ENCODE measurements at regions not wholly inside any gene's neighbourhood (a gene's known extent, or its start where the extent isn't known, plus 50 kb on each side); places are given as distances from the start of the nearest gene placed in this dataset.

DNA sequence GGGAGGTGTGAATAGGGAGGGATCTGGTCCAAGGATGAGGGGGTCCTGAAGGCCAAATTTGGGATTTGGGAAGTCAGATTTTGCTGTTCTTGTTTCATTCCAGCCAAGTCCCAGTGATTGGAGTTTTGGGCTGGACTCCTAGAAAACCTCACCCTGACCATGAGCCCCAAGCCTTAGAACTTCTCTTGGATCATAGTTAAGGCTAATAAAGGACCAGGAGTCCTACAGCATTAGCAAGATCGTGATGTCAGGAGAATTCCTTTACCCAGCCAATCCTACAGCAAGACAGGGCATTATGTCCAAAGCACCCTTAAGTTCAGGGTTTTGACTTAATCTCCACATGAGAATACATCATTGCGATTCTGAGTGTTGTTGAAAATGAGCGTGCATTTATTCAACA lies 85.0 kb downstream of the SOX9 start:
- Histone ChIP-seq H3K4me3 (no peak overlapping the region), H3K27ac (no peak overlapping the region)

DNA sequence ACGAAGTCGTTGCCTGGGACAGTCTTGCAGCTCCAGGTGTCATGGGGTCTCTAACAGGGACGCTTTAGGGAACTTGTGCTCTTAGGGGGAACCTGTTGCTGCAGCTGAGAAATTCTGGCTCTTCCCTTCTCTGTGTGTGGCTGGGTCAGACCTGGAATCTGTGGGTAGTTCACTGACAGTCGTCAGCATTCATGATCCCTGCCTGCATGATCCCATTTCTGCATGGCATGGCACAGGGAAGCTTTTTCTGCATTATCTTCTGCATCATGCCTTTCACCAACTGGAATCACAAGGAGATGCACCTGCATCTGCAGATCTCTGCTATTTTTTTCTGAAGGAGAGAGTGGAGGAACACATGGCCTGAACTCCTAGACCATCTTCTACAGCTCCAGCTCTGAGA lies 85.6 kb downstream of the SOX9 start:
- Histone ChIP-seq H3K4me3 (no peak overlapping the region), H3K27ac (no peak overlapping the region)

DNA sequence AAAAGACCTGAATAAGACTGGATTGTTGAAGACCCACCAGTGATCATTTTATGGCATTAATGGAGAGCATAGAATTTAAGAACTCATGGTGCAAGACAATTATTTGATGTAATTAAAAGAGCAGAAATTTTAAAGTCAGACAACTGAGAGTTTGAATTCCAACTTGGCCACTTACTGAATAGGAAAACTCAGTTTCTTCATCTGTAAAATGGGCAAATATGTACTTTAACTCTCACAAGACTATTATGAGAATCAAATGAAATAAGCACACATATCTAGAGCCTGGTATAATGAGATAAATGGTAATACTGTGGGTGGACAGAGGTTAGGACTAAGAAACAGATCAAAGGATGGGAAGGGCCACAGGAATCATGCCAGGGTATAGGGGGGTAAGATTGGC lies 88.0 kb downstream of the SOX9 start:
- Histone ChIP-seq H3K27ac (no peak overlapping the region), H3K4me3 (no peak overlapping the region)

DNA sequence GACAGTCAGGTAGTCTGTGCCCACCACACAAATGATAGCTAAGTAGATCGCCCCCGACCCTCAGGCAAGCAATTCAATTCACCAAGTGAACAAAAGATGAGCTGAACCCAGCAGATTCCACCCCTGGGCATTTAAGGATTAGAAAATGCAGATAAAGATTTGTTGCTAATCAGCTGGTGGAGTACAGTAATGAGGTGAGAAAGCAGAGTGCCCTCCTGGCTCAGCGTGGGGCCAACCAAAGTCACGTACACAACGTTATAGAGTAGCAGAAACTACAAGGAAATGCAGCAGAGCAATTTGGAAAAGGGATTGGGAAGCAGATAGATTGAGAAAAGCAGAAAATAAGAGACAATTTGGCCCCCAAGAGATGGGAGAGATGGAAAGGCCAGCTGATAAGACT lies 91.2 kb downstream of the SOX9 start:
- no peak overlapping the region for H3K4me3 ChIP-seq

DNA sequence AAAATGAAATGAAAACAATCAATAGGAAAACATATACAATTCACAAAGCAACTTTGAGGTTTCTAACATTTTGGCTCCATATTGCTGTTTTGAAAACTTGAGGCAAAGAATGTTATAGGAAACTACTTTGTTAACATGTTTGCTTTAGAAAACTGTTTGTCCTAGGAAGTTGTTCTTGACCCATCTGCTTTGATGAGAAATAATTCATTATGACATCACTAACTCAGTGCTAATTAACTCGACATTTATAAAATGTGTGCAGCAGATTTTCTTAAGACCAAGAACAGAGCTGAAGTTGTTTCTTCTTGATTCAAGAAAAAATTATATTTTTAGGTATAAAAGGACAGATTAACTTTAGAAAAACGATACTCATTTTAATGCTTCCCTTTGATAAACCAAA lies 94.7 kb downstream of the SOX9 start:
- Histone ChIP-seq H3K4me3 (no peak overlapping the region), H3K27ac (no peak overlapping the region)

More for the DNA sequence above, 91.2 kb downstream of the SOX9 start:
- no peak overlapping the region for H3K27ac ChIP-seq

DNA sequence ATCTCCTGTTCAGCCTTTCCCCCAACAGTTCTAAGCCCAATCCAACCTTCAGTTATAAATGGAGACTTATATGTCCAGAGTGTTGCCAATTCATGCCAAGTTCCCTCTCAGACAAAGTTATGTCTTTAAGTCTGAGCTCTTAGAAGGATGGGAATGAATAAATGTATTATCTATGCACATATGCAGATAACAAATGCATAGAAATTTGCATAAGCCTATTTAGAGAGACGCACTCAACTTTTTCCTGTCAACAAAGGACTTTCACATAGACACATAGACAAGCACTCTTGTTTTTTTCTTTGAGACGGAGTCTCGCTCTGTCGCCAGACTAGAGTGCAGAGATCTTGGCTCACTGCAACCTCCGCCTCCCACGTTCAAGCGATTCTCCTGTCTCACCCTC lies 95.1 kb downstream of the SOX9 start:
- Histone ChIP-seq H3K27ac (no peak overlapping the region), H3K4me3 (no peak overlapping the region)

DNA sequence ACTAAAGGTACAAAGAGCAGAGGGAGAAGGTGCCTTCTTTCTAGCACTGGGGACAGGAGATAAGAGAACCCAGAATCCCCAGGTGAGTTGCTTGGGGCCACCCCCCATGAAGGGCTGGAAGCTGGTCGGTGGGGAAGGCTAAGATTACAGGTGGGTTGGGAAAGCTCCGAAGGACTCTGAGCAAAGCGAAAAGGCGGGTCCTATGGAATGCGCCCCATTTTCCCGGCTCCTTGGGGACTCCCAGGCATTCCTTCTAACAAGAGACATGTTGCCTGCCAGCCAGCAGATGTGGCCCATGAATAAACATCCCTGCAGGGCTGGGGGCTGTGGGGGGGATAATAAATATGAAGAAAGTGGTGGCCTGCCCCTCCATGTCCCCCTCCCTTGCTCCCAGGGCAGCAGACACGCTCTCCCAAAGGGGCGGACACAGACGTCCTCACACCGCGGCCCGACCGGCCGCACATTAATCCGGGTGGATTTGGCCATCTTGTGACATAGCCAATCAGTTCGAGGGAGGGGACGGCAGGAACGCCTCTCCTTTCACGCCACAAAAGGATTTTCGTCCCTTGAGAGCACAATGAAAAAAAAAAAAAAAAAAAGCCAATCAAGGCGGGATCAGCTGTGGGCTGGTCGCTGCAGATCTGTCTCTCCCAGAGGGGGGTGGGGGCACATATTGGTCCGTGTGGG lies 98.5 kb downstream of the SOX9 start:
- H3K27ac ChIP-seq: no peak overlapping the region
- H3K4me3 ChIP-seq: no peak overlapping the region

DNA sequence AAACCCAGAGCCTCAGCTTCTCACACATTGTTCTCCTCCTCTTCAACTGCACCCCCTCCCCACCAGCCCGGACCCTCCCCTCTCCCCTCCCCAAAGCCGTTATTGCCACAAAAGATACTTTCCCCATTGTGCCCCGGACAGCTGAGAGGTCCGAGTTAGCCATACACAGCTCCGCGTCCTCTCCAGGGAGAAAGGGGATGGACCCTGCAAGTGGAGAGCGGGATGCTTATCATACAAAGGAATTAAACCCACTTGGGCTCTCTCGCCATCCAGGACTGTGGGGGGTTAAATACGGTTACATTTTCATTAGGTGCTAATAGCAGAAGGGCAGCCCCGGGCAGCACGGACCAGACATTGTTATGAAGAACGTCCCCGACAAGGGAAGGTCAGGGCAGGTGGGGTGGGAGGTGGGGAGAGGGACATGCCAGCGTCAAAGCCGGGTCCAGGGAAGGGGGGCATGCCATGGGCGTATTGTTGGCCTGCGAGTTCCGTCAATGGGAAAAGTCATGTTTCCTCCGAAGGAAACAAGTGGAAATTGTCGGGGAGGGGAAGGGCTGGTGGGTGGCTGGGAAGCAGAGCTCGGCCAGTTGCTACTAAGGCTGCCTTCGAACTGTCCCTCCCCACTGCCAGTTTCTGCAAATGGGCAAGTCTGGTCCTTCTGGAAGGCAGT lies 99.1 kb downstream of the SOX9 start:
- Histone ChIP-seq H3K4me3 (no peak overlapping the region), H3K27ac (no peak overlapping the region)

DNA sequence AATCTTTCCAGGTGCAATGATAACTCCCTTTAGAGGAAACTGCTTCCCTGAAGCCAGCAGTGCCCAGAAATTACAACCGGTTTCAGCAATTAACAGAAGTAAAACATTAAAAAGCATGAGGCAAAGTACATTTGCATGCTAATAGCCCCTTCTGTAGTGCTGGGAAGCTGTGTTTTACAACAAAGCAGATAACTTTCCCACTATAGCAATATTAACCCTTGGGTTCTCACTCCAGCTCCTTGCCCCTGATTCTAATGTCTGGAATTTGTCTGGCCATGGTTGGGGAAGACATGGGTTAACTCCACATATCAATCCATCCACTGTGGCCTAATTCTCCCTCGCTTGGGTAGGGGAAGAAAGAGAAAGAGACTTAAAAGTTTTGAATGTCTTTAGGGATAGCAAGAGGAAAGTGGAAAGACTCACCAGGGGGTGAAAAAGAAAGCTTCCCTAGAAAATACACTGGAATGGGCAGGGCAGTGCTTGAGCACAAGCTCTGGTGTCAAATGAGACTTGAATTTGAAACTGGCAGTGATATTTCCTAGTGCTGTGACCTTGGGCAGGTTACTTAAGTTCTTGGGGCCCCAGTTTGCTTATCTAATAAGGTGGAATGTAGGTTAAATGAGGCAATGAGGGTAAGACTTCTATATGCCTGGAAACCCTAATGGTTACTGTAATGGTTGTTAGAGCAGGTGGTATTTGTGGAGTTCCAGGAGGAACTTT lies 102.0 kb downstream of the SOX9 start:
- Histone ChIP-seq H3K4me3 (no peak overlapping the region), H3K27ac (no peak overlapping the region)

DNA sequence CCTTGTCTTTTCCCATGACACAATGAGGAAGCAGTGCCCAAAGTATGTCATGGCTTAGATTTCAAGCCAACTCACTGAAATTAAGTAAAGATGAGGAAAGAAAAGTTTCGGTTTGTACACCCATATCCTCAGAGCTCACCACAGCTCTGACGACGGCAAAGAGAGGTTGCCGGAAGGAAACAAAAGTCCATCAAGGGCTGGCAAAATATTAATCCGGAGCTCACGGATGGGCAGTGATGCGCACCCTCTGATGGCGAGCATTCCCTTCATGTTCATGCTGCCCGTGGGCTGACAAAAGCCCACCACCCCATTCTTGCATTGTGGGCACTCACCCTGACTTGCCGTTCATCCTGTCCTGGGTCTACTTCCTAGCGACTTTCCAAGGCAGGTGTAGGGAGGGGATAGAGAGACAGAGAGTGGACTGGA lies 103.1 kb downstream of the SOX9 start:
- Histone ChIP-seq H3K4me3 (no peak overlapping the region), H3K27ac (no peak overlapping the region)

DNA sequence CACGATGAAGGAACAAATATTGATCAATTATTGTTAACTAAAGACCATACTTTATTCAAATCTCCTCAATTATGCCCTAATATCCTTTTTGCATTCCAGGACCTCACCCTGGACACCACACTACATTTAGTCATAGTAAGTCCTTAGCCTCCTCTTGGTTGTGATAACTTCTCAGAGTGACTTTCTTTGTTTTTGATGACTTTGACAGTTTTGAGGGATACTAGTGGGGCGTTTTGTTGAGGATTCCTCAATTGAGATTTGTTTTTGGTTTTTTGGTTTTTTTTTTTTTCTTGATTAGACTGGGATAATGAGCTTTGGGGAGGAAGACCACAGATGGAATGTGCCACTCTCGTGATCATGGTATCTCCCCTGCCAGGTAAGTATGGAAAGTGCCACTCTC lies 105.5 kb downstream of the SOX9 start:
- Histone ChIP-seq H3K27ac (no peak overlapping the region), H3K4me3 (no peak overlapping the region)

DNA sequence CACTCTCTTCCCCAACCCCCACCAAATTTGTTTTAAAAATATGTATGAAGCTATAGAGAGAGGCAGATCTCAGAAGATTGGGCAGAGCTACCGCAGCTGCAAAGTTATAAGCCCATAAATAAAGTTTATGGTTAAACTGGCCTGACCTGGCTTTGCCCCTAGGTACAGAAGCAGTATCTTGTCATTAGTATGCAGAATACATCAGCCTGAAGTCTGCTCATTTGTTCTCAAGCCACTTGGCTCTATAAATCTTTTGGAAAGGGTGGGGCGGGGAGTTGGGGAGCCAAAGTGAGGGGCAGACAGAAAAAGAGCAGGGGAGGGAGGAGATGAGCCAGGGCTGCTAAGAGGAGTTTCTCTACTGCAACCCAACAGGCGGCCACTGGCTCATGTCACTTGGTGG lies 113.2 kb downstream of the SOX9 start:
- no peak overlapping the region for H3K4me3 ChIP-seq
- no peak overlapping the region for H3K27ac ChIP-seq

DNA sequence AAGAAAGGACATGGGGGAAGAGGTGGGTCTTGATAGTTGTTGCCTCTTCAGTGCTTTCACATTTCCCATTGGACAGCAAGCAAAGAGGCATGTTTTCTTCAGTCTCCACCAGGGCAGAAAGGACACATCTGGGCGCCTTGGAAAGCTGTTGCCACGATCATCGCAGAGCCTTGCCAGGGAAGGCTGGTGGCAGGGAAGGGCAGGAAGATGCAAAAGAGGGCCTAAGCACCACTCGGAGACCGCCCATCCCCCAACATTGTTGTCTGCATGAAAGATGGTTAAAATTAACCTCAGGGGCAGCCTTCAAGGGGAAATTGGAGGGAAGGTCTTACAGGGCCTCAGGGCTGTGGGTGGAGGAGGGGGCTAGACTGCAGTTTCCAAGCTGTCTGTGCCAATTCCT lies 114.2 kb downstream of the SOX9 start:
- Histone ChIP-seq H3K27ac (no peak overlapping the region), H3K4me3 (no peak overlapping the region)

DNA sequence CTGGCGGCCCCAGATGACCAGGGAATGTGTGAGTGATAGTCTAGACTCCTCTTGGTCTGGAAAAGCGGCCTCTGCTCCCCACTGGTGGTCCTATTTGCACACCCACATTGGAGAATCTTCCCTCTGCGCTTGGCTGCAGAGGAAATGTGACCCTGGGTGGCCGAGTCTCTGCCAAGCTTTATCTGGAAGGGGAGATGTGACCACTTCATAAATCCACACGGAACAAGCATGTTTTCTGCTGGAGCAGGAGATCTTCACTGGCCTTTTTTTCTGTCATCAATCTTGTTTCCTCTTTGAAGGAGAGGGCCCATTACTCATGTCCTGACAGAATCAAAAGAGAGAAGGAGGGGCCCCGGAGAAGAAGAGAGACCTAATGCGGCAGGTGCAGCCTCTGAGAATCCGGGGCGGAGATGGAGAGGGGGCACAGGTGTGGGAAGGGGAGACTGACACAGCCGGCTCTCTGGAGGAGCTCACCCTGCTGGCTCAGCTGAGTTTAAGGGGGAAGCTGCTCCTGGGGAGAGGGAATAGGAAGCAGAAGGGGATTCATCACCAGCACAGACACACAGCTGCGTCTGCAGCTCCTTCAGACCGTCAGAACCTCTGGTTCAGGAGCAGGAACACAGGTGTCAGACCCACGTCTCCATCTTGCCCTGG lies 116.3 kb downstream of the SOX9 start:
- H3K4me3 ChIP-seq: no peak overlapping the region
- H3K27ac ChIP-seq: no peak overlapping the region

DNA sequence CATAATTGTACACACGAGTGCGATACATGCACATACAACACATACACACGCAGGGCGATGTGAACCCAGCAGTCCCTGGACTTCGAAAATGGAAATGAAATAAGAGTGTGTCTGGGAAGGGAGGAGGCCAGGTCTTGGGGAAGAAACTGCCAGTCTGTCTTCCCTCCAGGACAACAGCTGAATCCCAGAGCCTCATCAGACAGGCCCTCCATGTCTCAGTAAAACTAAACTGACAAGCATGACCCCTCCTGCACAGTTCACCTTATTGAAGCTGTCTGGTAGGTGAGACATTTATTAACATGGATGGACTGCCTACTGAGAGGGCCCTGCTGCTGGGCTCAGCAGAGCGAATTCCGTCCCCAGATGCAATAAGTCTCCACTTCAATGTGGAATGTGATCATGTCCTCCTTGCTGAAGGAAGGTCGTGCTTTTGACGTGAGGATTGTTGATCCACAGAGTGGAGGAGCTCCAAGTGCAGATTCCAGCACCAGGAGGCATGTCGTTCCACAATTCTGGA lies 117.4 kb downstream of the SOX9 start:
- Histone ChIP-seq H3K27ac (no peak overlapping the region), H3K4me3 (no peak overlapping the region)

DNA sequence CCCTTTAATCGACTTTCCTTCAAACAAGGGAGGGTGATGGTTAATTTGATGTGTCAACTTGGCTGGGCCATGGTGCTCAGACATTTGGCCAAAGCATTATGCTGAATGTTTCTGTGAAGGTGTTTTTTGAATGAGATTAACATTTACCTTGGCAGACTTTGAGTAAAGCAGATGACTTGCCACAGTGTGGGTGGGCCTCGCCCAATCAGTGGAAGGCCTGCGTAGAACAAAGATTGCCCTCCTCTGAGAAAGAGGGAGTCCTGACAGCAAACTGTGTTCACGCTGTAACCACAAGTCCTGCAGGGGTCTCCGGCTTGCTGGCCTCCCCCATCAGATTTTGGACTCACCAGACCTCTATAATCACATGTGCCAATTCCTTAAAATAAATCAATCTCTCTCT lies 118.7 kb downstream of the SOX9 start:
- no peak overlapping the region for H3K27ac ChIP-seq
- no peak overlapping the region for H3K4me3 ChIP-seq

DNA sequence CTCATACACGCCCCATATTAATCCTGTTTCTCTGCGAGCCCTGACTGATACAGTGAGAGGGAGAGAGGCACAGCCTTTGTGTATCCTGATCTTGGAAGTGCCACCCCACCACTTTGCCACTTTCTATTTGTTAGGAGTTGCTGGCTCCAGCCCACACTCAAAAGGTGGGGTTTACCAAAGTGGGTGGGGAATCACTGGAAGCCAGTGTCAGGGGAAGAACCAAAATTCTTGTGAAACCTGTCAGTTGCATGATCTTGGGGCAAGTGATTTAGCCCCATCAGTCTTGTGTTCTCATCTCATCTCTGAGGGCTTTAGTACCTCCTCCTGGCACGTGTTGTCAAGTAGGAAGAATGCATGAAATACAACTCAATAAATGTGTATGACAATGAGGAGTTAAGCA lies 119.5 kb downstream of the SOX9 start:
- H3K27ac ChIP-seq: no peak overlapping the region
- no peak overlapping the region for H3K4me3 ChIP-seq

DNA sequence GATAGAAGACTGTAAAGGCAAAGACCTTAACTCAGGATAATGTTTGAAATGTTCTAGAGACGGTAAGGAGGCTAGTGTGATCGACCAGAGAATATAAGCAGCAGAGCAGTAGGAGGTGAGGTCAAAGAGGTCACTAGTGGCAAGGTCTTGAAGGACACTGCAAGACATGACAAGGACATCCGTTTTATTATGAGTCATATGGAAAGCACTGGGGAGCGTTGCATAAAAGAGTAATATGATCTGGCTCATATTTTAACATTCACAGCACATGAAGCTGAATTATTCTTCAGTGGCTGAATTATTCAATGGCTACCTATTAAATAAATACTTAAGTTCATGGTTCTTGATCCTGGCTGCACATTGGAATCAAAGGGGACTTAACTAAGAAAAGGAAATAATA lies 123.7 kb downstream of the SOX9 start:
- no peak overlapping the region for H3K4me3 ChIP-seq
- no peak overlapping the region for H3K27ac ChIP-seq

DNA sequence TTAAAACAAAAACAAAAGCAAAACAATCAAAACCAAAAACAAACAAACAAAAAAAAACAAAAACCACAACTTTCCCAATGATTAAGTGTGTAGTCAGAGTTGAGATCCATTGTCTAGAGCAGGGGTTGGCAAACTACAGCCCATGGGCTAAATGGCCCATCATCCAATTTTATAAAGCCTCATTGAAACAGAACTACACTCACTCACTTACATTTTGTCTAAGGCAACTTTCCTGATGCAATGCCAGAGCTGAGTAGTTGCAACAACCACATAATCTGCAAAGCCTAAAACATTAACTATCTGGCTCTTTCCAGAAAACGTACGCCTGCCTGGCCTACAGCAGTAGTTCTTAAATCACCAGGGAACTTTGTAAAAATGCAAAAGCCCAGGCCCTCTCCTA lies 124.1 kb downstream of the SOX9 start:
- no peak overlapping the region for H3K27ac ChIP-seq
- no peak overlapping the region for H3K4me3 ChIP-seq

DNA sequence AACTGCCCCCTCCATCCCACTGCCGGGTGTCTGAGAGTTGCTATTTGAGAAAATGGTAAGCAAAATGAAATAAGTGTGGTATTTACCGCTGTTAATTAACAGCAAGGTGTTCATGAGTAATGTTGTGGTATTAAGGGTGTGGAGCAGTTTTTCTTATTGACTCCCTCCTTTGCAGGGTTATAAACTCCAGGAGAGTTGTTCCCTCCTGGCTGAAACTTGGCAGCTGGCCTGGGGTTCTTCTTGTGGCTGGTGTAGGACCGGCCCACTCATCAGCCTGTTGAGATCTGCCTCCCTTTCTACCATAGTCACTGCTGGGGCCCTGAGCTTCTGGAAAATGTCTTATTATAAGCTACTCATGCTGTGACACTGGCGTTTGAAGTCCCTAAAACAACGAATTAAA lies 128.6 kb downstream of the SOX9 start:
- Histone ChIP-seq H3K4me3 (no peak overlapping the region), H3K27ac (no peak overlapping the region)

DNA sequence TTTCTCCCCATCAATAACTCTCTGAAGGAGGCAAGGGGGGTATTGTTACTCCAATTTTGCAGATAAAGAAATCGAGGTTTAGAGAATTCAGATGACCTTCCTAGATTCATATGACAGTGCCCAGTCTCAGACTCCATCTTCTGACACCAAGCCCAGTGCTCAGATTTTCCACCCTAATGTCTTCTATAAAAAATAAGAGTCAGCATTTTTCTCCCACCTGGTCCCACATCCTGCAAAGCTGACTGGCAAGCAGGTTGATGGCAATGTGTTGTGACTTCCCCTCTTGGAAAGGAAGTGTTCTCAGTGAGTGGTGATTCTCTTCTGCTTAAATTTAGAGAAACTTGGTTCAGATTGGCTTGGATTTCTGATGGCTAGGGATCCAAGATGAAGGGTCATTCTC lies 129.4 kb downstream of the SOX9 start:
- Histone ChIP-seq H3K4me3 (no peak overlapping the region), H3K27ac (no peak overlapping the region)
